ENCODE measurements at regions not wholly inside any gene's neighbourhood (a gene's known extent, or its start where the extent isn't known, plus 50 kb on each side); places are given as distances from the start of the nearest gene placed in this dataset.

DNA sequence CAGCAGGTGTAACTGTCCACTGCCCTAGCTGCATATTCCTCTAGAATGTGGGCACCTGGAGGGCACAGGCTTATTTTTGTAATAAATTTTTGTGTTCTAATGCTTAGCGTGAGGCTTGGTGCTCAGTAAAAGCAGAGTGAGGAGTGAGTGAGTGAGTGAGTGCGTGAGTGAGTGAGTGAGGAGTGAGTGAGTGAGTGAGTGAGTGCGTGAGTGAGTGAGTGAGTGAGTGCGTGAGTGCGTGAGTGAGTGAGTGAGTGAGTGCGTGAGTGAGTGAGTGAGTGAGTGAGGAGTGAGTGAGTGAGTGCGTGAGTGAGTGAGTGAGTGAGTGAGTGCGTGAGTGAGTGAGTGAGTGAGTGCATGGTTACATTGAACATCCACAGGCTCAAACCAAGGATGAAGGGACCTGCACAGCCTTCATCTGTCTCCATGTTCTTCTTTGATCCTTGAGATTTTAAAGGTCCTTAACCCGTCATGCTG, 371.5 kb downstream of the MED10 start:
- DNase-seq (ENCODE audit: low read depth): no peak

- DNase-seq (ENCODE audit: low read depth): no peak
Observed at GRCh38 chr5:6003040-6003825, 375.1 kb downstream of the MED10 start.

- DNase-seq (ENCODE audit: low read depth): no peak
Observed at GRCh38 chr5:6000867-6001266, 377.5 kb downstream of the MED10 start.

GRCh38 chr5:5995819-5996218, 382.5 kb downstream of the MED10 start:
- no peak for DNase-seq (ENCODE audit: low read depth)

- DNase-seq (ENCODE audit: low read depth): no peak
Observed at GRCh38 chr5:5986492-5987178, 391.7 kb downstream of the MED10 start.

GRCh38 chr5:5985332-5985731, 393.0 kb downstream of the MED10 start:
- DNase-seq (ENCODE audit: low read depth): no peak

GRCh38 chr5:5983261-5983980, 394.9 kb downstream of the MED10 start:
- no peak for DNase-seq (ENCODE audit: low read depth)

- no peak for DNase-seq (ENCODE audit: low read depth)
Observed at GRCh38 chr5:5981562-5981961, 396.8 kb downstream of the MED10 start.

DNA sequence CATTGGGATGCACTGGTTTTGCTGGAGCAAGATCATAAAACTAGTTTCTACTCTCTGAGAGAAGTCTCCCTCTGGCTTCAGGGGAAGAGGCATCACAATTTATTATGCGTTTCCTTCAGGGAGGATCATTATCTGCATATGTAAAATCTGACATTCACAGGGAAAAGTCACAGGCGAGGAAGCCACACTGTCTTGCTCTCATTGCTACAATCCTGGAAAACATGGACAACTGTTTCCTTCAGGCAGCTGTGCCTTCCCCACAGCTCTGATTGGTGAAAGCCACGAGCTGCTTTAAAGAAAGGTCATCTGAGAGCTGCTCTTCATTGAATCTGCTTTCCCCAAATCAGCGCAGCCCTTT, 397.8 kb downstream of the MED10 start:
- DNase-seq (ENCODE audit: low read depth): no peak

DNA sequence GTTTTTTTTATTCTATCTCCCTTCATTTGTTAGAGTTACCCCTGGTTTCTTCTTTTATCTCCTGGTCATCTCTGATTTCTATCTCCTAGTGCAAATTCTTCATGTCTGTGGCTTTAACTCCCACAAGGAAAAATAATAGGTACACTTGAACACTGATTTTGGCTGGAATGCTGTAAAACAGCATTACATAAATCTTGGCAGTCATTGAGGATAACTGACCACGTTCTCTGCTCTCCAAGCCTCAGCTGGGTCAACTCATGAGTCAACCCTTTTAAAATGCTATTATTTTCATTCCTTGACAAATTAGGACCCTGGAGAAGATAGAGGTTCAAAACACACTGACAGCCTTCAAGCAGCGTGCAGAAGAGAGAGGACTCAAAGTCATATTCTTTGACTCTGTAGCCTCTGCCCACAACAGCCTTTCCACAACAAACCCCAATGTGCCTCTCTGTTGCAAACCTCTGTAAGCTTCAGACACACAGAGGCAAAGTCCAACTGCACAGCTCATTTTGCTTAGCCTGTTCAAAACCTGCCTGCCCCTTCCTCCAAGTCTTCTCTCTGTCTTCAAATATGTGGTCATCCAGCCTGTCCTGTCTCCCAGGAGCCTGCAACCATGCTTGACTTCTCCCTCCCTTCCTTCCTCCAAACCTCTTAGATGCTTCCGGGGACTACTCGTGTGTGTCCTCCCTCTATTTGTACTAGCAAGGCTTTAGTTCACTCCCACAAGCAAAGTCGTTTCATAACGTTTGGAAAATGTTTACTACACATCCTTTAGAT, 398.4 kb downstream of the MED10 start:
- no peak for DNase-seq (ENCODE audit: low read depth)

GRCh38 chr5:5979377-5979760, 399.0 kb downstream of the MED10 start:
- no peak for DNase-seq (ENCODE audit: low read depth)

DNA sequence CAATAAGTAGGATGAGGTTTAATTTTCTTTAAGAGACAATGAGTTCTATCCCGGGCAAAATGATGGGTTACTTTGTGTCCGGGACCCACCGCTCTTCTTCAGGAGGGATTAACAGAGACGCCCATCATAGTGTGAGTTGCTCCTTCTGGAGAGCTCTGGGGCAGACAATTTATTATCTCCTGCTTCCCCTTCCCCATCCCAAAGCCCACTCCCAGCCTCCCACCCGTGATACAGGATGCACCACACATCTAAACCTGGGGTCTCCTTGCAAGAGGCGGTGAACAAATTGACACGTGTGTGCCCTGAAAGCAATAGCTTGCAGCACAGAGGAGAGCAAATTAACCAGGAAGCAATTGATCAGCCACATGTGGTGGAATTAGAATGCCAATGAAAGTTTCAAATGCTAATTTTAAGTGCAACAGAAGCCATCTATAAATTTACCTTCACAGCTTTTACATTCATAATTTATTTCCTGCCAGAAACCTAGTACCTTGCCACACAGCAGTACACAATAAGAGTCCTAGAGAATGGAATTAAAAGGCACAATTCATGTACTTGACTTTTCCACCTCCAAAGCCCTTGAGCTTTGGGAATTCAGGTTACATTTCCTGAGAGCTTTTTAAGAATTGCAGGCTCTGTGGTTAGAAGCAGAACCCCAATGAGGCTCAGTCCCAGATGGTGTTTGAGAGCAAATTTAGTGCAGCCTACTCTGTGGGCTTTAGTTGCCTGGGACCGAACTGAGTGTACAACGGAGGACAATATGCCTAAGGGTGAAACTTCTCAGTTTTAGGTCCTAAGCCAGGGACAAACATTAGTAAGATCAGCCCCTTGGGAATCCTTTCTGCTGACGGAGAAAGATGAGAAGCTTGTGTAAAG, 399.6 kb downstream of the MED10 start:
- no peak for DNase-seq (ENCODE audit: low read depth)

GRCh38 chr5:5971203-5971602, 407.1 kb downstream of the MED10 start:
- no peak for DNase-seq (ENCODE audit: low read depth)

- no peak for DNase-seq (ENCODE audit: low read depth)
Observed at GRCh38 chr5:5969942-5970483, 408.3 kb downstream of the MED10 start.

DNA sequence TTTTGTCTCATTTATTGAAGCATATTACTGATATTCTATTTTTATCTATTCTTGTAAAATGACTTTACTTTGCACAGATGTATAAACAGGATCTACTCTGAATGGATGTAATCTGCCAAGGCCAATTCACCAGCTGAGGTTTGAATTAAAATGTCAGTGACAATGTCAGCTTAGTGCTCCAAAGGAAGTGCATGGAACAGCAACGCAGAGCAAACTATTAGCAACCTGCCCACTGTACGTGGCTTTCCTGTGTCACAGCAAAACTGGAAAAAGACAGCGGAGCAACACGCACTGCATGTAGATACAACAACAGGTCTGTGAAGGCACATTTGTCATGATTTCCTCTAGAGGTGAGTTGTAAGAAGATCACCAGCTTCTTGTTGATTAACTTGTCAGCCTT, 409.4 kb downstream of the MED10 start:
- DNase-seq (ENCODE audit: low read depth): no peak

- DNase-seq (ENCODE audit: low read depth): no peak
Observed at GRCh38 chr5:5967944-5968343, 410.4 kb downstream of the MED10 start.

GRCh38 chr5:5967373-5967772, 411.0 kb downstream of the MED10 start:
- no peak for DNase-seq (ENCODE audit: low read depth)

DNA sequence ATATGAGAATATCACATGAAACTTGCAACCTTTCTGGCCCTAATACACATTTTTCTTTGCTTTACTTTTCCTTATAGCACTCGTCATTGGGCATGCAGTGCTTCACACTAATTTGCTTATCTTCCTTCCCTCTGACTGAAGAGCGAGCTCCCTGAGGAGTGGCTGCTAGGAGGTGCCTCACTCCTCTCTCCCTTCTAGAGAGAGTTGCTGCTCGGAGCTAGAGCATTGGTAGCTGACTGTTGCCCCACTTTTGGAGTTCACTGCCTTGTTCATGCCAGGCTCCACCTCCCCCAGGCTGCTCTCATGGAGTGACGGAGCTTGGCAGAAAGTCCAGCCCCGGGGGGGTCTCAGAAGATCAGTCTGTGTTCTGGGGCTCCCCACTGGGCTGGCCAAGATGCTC, 413.2 kb downstream of the MED10 start:
- DNase-seq (ENCODE audit: low read depth): no peak

- no peak for DNase-seq (ENCODE audit: low read depth)
Observed at GRCh38 chr5:5964347-5964746, 414.0 kb downstream of the MED10 start.

GRCh38 chr5:5957737-5958136, 420.6 kb downstream of the MED10 start:
- no peak for DNase-seq (ENCODE audit: low read depth)

DNA sequence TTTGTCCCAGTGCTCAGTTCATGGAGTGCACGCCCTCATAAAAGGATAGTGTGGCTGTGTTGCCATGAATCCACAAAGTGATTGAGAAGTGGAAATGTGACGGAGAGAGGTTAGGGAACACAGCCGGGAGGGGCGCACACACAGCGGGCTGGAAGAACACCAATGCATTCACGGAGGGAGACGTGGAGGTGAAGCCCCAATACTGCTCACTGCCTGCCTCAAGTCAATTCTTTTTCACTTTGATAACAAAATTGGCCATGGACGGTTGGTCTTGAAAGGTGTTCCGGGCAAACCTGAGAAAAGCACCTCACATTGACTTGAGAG, 424.1 kb downstream of the MED10 start:
- no peak for DNase-seq (ENCODE audit: low read depth)
